PC-3 (cell line): ENCODE measurements at regions not wholly inside any gene's neighbourhood (a gene's known extent, or its start where the extent isn't known, plus 50 kb on each side); places are given as distances from the start of the nearest gene placed in this dataset.
A peak's percentile ranks its signal among the peaks of the same experiment; 100 is the strongest.

ENCODE experiments used
- ATAC-seq: fragments of 200-7000 bp; cut with Tn5 transposase; 2 replicates; pipeline ENCODE4 v1.9.1; 2020; ENCODE audit warnings: mild to moderate bottlenecking, moderate library complexity
- BruUV-seq: library from RNA; stranded (reverse); fragments of 400-500 nt; replicated peaks from 2 replicates; lab custom pipeline; 2021; lab: Mats Ljungman, UMichigan
- CTCF ChIA-PET: fragments of 300-600 bp; sonication (Branson Sonifier 250); formaldehyde crosslinking; loops from one replicate; lab custom pipeline; 2022; ENCODE audit warnings: antibody characterized with exemption; lab: Charles Lee
- POLR2A ChIA-PET: fragments of 300-600 bp; sonication (Branson Sonifier 250); formaldehyde crosslinking; loops from one replicate; lab custom pipeline; 2022; ENCODE audit warnings: antibody characterized with exemption; ENCODE audit not compliant: unreplicated experiment; lab: Charles Lee
- DNase-seq: peaks from one replicate; pipeline ENCODE4 v3.0.0-alpha.2; 2015
- H2AFZ ChIP-seq: fragments of 300-600 bp; sonication (generic); 2 replicates; pipeline ENCODE4 v1.6.0; 2016; ENCODE audit warnings: antibody characterized with exemption, low read length
- H3F3A ChIP-seq: fragments of 300-600 bp; sonication (generic); one replicate; pipeline ENCODE4 v1.6.0; 2017; ENCODE audit warnings: antibody characterized with exemption, low read length, control low read depth, mild to moderate bottlenecking; ENCODE audit not compliant: unreplicated experiment
- H3K27ac ChIP-seq: fragments of 300-600 bp; sonication (generic); 2 replicates; pipeline ENCODE4 v1.5.1; 2016; ENCODE audit warnings: mild to moderate bottlenecking, low read length
- H3K27me3 ChIP-seq: fragments of 300-600 bp; sonication (generic); 2 replicates; pipeline ENCODE4 v1.6.1; 2016; ENCODE audit warnings: low read length, mixed read lengths
- H3K36me3 ChIP-seq: fragments of 300-600 bp; sonication (generic); 2 replicates; pipeline ENCODE4 v1.6.1; 2016; ENCODE audit warnings: low read depth, mixed run types, low read length, mixed read lengths
- H3K4me1 ChIP-seq: fragments of 300-600 bp; sonication (generic); 2 replicates; pipeline ENCODE4 v1.5.1; 2016; ENCODE audit warnings: low read length; ENCODE audit not compliant: insufficient read depth
- H3K4me2 ChIP-seq: fragments of 300-600 bp; sonication (generic); 2 replicates; pipeline ENCODE4 v1.6.0; 2016; ENCODE audit warnings: low read length
- H3K4me3 ChIP-seq: fragments of 300-600 bp; sonication (generic); 2 replicates; pipeline ENCODE4 v1.5.1; 2016; ENCODE audit warnings: mild to moderate bottlenecking, low read length, mixed read lengths
- H3K79me2 ChIP-seq: fragments of 300-600 bp; sonication (generic); 2 replicates; pipeline ENCODE4 v1.6.1; 2017; ENCODE audit warnings: low read length, mixed read lengths
- H3K9ac ChIP-seq: fragments of 300-600 bp; sonication (generic); 2 replicates; pipeline ENCODE4 v1.6.0; 2016; ENCODE audit warnings: mild to moderate bottlenecking, low read length
- H3K9me2 ChIP-seq: fragments of 300-600 bp; sonication (generic); replicated peaks from 2 replicates; pipeline ENCODE4 v1.6.1; 2016; ENCODE audit warnings: mixed run types, low read length, mixed read lengths
- H3K9me3 ChIP-seq: fragments of 300-600 bp; sonication (generic); 2 replicates; pipeline ENCODE4 v1.6.1; 2016; ENCODE audit warnings: low read length, mixed read lengths
- H4K20me1 ChIP-seq: fragments of 300-600 bp; sonication (generic); 2 replicates; pipeline ENCODE4 v1.6.1; 2016; ENCODE audit warnings: low read length, mixed read lengths
- EZH2 ChIP-seq: fragments of 300-600 bp; sonication (generic); IDR thresholded peaks from one replicate; pipeline ENCODE4 v1.6.1; 2017; ENCODE audit warnings: antibody characterized with exemption, mild to moderate bottlenecking, low read length; ENCODE audit not compliant: unreplicated experiment
- EZH2phosphoT487 ChIP-seq: fragments of 300-600 bp; sonication (generic); IDR thresholded peaks from 2 replicates; pipeline ENCODE4 v1.6.1; 2018; ENCODE audit warnings: mild to moderate bottlenecking, antibody characterized with exemption, low read length, borderline replicate concordance
- intact Hi-C: fragments of 100-400 bp; cut with micrococcal nuclease; formaldehyde crosslinking; loops from 2 replicates; pipeline ENCODE4 v1.9.0; 2023
- TF ChIP-seq, protein P1 (sequence below): fragments of 300-600 bp; sonication (generic); conservative IDR thresholded peaks from 2 replicates; pipeline ENCODE4 v1.5.1; 2017; ENCODE audit warnings: antibody characterized with exemption, low read depth, mild to moderate bottlenecking, low read length

DNA sequence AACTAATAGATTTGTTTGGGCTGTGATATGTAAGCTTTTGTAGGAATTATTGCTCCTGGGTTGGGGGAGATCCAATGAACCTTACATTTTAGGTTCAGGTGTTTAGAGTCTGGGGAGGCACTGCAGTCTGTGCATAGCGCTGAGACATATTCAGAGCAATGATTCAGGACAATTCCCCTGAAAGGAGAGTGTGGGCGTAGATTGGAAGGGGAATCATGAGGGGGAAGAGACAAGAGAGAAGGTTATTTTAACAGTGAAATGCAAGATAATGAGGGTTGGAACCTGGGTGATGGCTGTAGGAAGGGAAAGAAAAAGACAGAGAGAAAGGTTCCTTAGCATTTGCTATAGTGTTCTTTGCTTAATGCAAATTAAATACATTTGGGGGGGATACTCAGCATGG is 1013.4 kb downstream of the REEP3 start:
- DNase-seq = no peak

DNA sequence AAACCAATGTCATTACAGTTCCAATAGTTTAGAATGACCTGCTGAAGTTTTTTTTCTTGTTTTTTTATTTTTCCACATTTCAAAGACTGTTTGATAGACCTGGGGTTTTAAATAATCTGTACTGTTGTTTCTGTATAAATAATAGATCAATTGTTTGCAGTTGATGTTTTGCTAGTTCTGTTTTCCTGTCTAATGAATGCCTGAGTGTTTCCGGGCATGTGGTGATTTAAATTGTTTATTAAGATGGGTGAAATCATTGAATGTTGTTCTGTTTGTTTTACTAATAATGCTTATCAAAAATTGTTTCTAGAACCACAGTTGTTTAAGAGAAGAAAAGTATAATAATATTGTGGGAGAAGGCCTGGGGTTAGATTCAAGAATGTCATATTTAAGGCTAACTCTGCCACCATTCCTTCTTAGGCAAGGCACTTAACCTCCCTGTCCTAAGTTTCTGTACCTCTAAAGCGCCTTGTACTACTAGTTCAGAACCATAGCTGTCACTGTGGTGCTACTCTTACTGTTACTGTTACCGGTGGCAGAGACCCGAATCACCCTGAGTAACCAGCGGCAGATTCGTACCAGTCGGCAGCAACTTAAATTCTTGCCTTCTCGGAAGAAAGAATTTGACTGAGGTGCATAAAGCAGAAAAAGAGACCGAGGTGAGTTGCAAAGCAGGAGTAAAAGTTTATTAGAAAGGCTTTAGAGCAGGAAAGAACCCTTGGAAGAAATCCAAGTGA is 1014.1 kb downstream of the REEP3 start:
- H3K36me3 ChIP-seq = no peaks in the 10 kb centered on the region
- TF ChIP-seq EZH2phosphoT487 = no peak
- TF ChIP-seq, protein P1, sequence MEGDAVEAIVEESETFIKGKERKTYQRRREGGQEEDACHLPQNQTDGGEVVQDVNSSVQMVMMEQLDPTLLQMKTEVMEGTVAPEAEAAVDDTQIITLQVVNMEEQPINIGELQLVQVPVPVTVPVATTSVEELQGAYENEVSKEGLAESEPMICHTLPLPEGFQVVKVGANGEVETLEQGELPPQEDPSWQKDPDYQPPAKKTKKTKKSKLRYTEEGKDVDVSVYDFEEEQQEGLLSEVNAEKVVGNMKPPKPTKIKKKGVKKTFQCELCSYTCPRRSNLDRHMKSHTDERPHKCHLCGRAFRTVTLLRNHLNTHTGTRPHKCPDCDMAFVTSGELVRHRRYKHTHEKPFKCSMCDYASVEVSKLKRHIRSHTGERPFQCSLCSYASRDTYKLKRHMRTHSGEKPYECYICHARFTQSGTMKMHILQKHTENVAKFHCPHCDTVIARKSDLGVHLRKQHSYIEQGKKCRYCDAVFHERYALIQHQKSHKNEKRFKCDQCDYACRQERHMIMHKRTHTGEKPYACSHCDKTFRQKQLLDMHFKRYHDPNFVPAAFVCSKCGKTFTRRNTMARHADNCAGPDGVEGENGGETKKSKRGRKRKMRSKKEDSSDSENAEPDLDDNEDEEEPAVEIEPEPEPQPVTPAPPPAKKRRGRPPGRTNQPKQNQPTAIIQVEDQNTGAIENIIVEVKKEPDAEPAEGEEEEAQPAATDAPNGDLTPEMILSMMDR = no peak
- intact Hi-C loops = loop anchor here (5.0 to 10.0 kb wide), 4 partner anchors 340 to 810 kb away; no protein-coding TSS in a partner anchor
- no peaks in the 10 kb centered on the region for H3K4me1 ChIP-seq
- no peak overlapping the region for H2AFZ ChIP-seq
- DNase-seq = no peak
- H3K79me2 ChIP-seq = no peaks in the 10 kb centered on the region
- no peaks in the 10 kb centered on the region for H4K20me1 ChIP-seq
- no peaks in the 10 kb centered on the region for H3K27me3 ChIP-seq
- POLR2A ChIA-PET = no interaction called here
- no peak overlapping the region for H3K4me3 ChIP-seq
- H3K9me3 ChIP-seq = no peaks in the 10 kb centered on the region
- no peak overlapping the region for H3K4me2 ChIP-seq
- no TSS peak for BruUV-seq
- CTCF ChIA-PET = no interaction called here
- H3K9ac ChIP-seq = no peak overlapping the region
- no peaks in the 10 kb centered on the region for H3F3A ChIP-seq
- no peak; the same call in 1 of the 2 replicates for ATAC-seq
- no peaks in the 10 kb centered on the region for H3K9me2 ChIP-seq
- H3K27ac ChIP-seq = no peak overlapping the region

More for the DNA sequence above, 1013.4 kb downstream of the REEP3 start:
- H3F3A ChIP-seq = no peaks in the 10 kb centered on the region
- no peak overlapping the region for H3K4me3 ChIP-seq
- no peak overlapping the region for H2AFZ ChIP-seq
- no peak for TF ChIP-seq EZH2
- TF ChIP-seq, protein P1 = no peak
- TF ChIP-seq EZH2phosphoT487 = no peak
- H3K9me3 ChIP-seq = no peaks in the 10 kb centered on the region
- intact Hi-C loops = loop anchor here (5.0 to 10.0 kb wide), 5 partner anchors 102 to 810 kb away; no protein-coding TSS in a partner anchor
- H3K27ac ChIP-seq = no peak overlapping the region
- ATAC-seq = no peak
- no peaks in the 10 kb centered on the region for H4K20me1 ChIP-seq
- ChIA-PET POLR2A (no interaction called here), CTCF (no interaction called here)
- no peaks in the 10 kb centered on the region for H3K9me2 ChIP-seq
- H3K4me2 ChIP-seq = no peak overlapping the region
- no peak overlapping the region for H3K9ac ChIP-seq
- H3K27me3 ChIP-seq = peaks cover 3% of the 10 kb centered on the region; the same call in 1 of the 2 replicates
- H3K36me3 ChIP-seq = no peaks in the 10 kb centered on the region
- no TSS peak for BruUV-seq
- no peaks in the 10 kb centered on the region for H3K4me1 ChIP-seq
- H3K79me2 ChIP-seq = no peaks in the 10 kb centered on the region

DNA sequence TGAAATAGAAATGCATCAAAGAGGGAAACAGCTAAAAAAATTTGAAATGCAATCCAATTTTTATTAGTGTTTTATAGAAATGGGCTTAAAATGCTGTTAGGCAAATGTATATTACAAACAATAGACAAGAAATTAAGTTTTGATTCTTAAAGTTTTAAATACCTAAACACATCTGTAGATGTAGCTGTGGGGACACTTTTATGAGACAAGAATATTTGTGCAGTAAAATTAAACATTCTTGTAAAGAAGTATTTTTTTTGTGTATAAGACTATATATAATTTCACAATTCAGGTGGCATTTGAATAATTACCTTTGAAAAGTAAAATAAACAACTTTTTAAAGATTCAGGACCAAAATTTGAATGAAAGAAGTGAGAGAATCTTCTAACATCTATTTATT is 1015.9 kb downstream of the REEP3 start:
- no peak overlapping the region for H3K4me2 ChIP-seq
- H3K36me3 ChIP-seq = no peaks in the 10 kb centered on the region
- no TSS peak for BruUV-seq
- ATAC-seq (no peak), DNase-seq (no peak)
- no peak overlapping the region for H3K9ac ChIP-seq
- intact Hi-C loops = loop anchor here (2.0 to 10.0 kb wide), 5 partner anchors 198 to 808 kb away; no protein-coding TSS in a partner anchor
- no peak overlapping the region for H2AFZ ChIP-seq
- no peaks in the 10 kb centered on the region for H3K4me1 ChIP-seq
- H3K79me2 ChIP-seq = no peaks in the 10 kb centered on the region
- H4K20me1 ChIP-seq = no peaks in the 10 kb centered on the region
- no peak overlapping the region for H3K4me3 ChIP-seq
- H3F3A ChIP-seq = no peaks in the 10 kb centered on the region
- H3K27me3 ChIP-seq = no peaks in the 10 kb centered on the region
- H3K27ac ChIP-seq = no peak overlapping the region
- CTCF ChIA-PET = interaction anchor here (0.7 kb wide), 1 partner anchor 1363 kb away, joined by 3 read pairs; no protein-coding TSS in a partner anchor
- H3K9me2 ChIP-seq = no peaks in the 10 kb centered on the region
- POLR2A ChIA-PET = no interaction called here
- H3K9me3 ChIP-seq = no peaks in the 10 kb centered on the region
- TF ChIP-seq EZH2 (no peak), EZH2phosphoT487 (no peak)
- TF ChIP-seq, protein P1 = peak; percentile 45; the same call in 1 of the 2 replicates
